Right lobe of liver (tissue), 4 donors: ENCODE measurements at regions not wholly inside any gene's neighbourhood (a gene's known extent, or its start where the extent isn't known, plus 50 kb on each side); places are given as distances from the start of the nearest gene placed in this dataset.

Experiments
- CTCF ChIP-seq, 4 donors: fragments of 200-600 bp in 3 of 4; fragments of 450-650 bp in 1 of 4; IDR thresholded peaks; one replicate each; pipeline versions ENCODE4 v1.5.1 to v1.8.0; 2016 to 2022; ENCODE audit warnings: antibody characterized with exemption in 4 of 4, mild to moderate bottlenecking in 2 of 4
- POLR2A ChIP-seq: fragments of 450-650 bp; IDR thresholded peaks from one replicate; pipeline ENCODE4 v1.6.1; 2017; ENCODE audit warnings: antibody characterized with exemption, mild to moderate bottlenecking
- donor health status: DM: no; HTN: no; CAD: no.
- donor health status: DM: no; HTN: no; CAD: no.
- donor health status: DM: no; HTN: yes; CAD: no.

GRCh38 chr13:99871249-99871898 lies 100.2 kb downstream of the ZIC5 start:
- TF ChIP-seq POLR2A (no peak), CTCF (IDR thresholded peaks at IDR 0.05) (no peak)
